GM13976 (cell line): ENCODE measurements at regions not wholly inside any gene's neighbourhood (a gene's known extent, or its start where the extent isn't known, plus 50 kb on each side); places are given as distances from the start of the nearest gene placed in this dataset.
"Not testable (repeated sequence)": the region's sequence is repeated elsewhere in the genome, so short reads cannot be mapped to it uniquely, and the experiment has no call there.

Source experiments
- DNase-seq: peaks from one replicate; pipeline ENCODE4 v3.0.0; 2012; ENCODE audit warnings: low spot score
- CTCF ChIP-seq: IDR thresholded peaks from 2 replicates; pipeline ENCODE4 v1.5.1; 2012; ENCODE audit warnings: borderline replicate concordance, mild to moderate bottlenecking; ENCODE audit not compliant: insufficient read depth; ENCODE audit errors: extremely low read depth, missing control alignments, control extremely low read depth
- in situ Hi-C: fragments of 300-500 bp; cut with MboI; formaldehyde crosslinking; loops from one replicate; pipeline ENCODE4 v1.12.0; 2022; ENCODE audit warnings: low sequenced_read_pairs, mixed read lengths, inconsistent platforms; ENCODE audit not compliant: unreplicated experiment

GRCh38 chr3:177334803-177335202 lies 137.5 kb upstream of the TBL1XR1 start:
- no peak for DNase-seq
- in situ Hi-C loops = loop anchor here (25.0 kb wide), 1 partner anchor 273 kb away; no protein-coding TSS in a partner anchor

GRCh38 chr3:177335728-177336127 lies 138.4 kb upstream of the TBL1XR1 start:
- DNase-seq = no peak
- TF ChIP-seq CTCF = no peak
- in situ Hi-C loops = loop anchor here (25.0 kb wide), 1 partner anchor 273 kb away; no protein-coding TSS in a partner anchor

More at GRCh38 chr3:177334803-177335202, 137.5 kb upstream of the TBL1XR1 start:
- TF ChIP-seq CTCF = no peak

- in situ Hi-C loops = loop anchor here (25.0 kb wide), 1 partner anchor 275 kb away; no protein-coding TSS in a partner anchor
- DNase-seq = no peak
- TF ChIP-seq CTCF = no peak
Observed at GRCh38 chr3:177336873-177337450, 139.7 kb upstream of the TBL1XR1 start.

- in situ Hi-C loops = loop anchor here (25.0 kb wide), 1 partner anchor 275 kb away; no protein-coding TSS in a partner anchor
- TF ChIP-seq CTCF = no peak
- peak; percentile 62 for DNase-seq
Observed at GRCh38 chr3:177337541-177338331, 140.5 kb upstream of the TBL1XR1 start.

- TF ChIP-seq CTCF = no peak
- in situ Hi-C loops = loop anchor here (25.0 kb wide), 1 partner anchor 276 kb away; no protein-coding TSS in a partner anchor
- DNase-seq = no peak
Observed at GRCh38 chr3:177338697-177339219, 141.5 kb upstream of the TBL1XR1 start.

GRCh38 chr3:177339220-177339703 lies 142.0 kb upstream of the TBL1XR1 start:
- DNase-seq = not testable (repeated sequence)
- in situ Hi-C loops = loop anchor here (25.0 kb wide), 1 partner anchor 277 kb away; no protein-coding TSS in a partner anchor
